Stimulated activated effector memory CD8-positive, alpha-beta T cell treated with anti-CD3 and anti-CD28 coated beads, Interleukin-12 subunit alpha, Interleukin-12 subunit beta, amount 100 ng/mL, for 72 hours (primary cell): ENCODE measurements at regions not wholly inside any gene's neighbourhood (a gene's known extent, or its start where the extent isn't known, plus 50 kb on each side); places are given as distances from the start of the nearest gene placed in this dataset.
A peak's percentile ranks its signal among the peaks of the same experiment; 100 is the strongest.

Experiments
- ATAC-seq: fragments of 150-1000 bp; cut with Tn5 transposase; 2 replicates; pipeline ENCODE4 v1.10.0; 2021
- DNase-seq, 2 donors: peaks; one replicate each; pipeline ENCODE4 v3.0.0; 2021 to 2022; ENCODE audit warnings: low spot score in 2 of 2
- H3K27ac Mint-ChIP-seq: one replicate; pipeline ENCODE4 v1.8.0; 2022; ENCODE audit warnings: mild to moderate bottlenecking, mixed read lengths
- H3K36me3 Mint-ChIP-seq: one replicate; pipeline ENCODE4 v1.8.0; 2022; ENCODE audit warnings: mild to moderate bottlenecking, mixed read lengths
- H3K4me1 Mint-ChIP-seq: one replicate; pipeline ENCODE4 v1.8.0; 2022; ENCODE audit warnings: mixed read lengths
- H3K4me3 Mint-ChIP-seq: one replicate; pipeline ENCODE4 v1.8.0; 2022; ENCODE audit warnings: mild to moderate bottlenecking, mixed read lengths
- H3K9me3 Mint-ChIP-seq: one replicate; pipeline ENCODE4 v1.8.0; 2022; ENCODE audit warnings: mixed read lengths

DNA sequence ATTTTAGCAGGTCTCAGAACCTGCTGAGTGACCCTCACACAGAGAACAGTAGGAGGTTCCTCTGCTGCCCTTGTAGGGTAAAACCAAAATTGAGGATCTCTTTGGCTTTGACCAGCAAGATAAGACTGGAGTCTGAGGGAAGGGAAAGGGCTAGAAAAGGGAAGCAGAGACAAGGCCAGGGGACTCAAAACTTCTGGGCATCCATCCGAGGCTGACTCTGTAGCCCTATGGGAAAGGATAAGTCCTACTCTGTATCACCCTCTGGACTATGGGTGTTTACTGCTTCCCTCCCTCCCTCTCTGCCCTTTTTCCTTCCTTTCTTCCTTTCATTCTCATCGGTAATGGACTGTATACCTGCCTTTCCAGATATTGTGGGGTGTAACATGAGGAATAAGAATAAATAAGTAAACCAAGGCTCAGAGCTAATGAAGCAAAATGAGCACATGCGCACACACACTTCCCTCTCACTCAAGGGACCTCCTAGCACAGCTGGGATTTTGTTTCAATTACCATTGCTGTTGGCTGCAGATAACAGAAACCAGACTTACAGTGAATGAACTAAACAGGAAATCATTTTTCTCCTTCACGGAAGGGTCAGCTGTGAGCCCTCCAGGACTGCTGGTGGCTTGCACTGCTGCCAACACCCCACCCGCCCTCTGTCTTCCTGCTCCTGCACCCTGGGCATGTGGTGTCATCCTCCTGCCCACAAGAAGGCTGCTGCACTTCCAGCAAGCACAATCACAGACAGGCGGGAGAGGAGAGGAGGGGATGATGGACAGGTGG, 404.4 kb upstream of the CCDC196 start:
- no peaks in the 10 kb centered on the region for H3K4me1 Mint-ChIP-seq
- ATAC-seq (no peak), DNase-seq (no peak)
- no peaks in the 10 kb centered on the region for H3K36me3 Mint-ChIP-seq
- no peaks in the 10 kb centered on the region for H3K9me3 Mint-ChIP-seq
- H3K27ac Mint-ChIP-seq: no peak overlapping the region
- H3K4me3 Mint-ChIP-seq: no peak overlapping the region

DNA sequence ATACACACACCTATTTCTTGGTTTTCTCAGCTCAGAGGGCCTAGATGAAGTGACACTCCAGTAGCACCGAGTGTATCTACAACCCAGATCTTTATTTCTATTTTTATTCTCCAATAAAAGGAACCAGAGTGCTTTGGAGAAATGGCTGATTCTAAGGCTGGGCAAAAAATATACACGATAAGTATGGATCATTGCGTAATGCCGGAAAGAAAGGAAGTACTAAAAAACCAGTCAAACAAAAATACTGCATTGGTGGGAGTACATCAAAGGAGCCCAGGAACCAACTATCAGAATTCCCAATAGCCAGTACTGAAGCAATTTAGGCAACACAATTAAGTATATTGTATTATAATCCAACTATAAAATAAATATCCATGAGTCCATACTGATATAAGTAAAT, 400.9 kb upstream of the CCDC196 start:
- Mint-ChIP-seq H3K4me1 (no peaks in the 10 kb centered on the region), H3K9me3 (no peaks in the 10 kb centered on the region), H3K4me3 (no peak overlapping the region), H3K36me3 (no peaks in the 10 kb centered on the region), H3K27ac (no peak overlapping the region)
- ATAC-seq (no peak), DNase-seq (no peak)

DNA sequence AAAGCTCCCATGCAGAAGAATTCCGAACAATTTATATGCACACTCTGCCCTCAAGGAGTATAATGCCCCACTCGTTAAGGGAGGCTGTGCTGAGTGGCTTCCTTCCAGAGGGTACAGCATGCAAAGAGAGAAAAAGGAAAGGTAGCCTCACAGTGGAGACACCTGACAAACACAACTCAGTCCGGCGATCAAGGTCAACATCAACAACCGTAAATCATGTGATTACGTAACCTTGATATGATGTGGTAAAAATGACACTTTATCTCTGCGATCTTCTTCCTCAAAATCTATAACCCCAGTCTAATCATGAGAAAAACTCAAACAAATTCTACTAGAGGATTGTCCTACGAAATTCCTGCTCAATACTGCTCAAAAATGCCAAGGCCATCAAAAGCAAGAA, 400.5 kb upstream of the CCDC196 start:
- H3K9me3 Mint-ChIP-seq: no peaks in the 10 kb centered on the region
- H3K4me3 Mint-ChIP-seq: no peak overlapping the region
- ATAC-seq: no peak
- DNase-seq: no peak
- no peaks in the 10 kb centered on the region for H3K36me3 Mint-ChIP-seq
- no peak overlapping the region for H3K27ac Mint-ChIP-seq
- no peaks in the 10 kb centered on the region for H3K4me1 Mint-ChIP-seq

GRCh38 chr14:66087231-66087630, 398.9 kb upstream of the CCDC196 start:
- no peaks in the 10 kb centered on the region for H3K36me3 Mint-ChIP-seq
- ATAC-seq: no peak
- no peaks in the 10 kb centered on the region for H3K4me1 Mint-ChIP-seq
- no peak overlapping the region for H3K4me3 Mint-ChIP-seq
- no peak overlapping the region for H3K27ac Mint-ChIP-seq
- DNase-seq: no peak
- H3K9me3 Mint-ChIP-seq: no peaks in the 10 kb centered on the region

DNA sequence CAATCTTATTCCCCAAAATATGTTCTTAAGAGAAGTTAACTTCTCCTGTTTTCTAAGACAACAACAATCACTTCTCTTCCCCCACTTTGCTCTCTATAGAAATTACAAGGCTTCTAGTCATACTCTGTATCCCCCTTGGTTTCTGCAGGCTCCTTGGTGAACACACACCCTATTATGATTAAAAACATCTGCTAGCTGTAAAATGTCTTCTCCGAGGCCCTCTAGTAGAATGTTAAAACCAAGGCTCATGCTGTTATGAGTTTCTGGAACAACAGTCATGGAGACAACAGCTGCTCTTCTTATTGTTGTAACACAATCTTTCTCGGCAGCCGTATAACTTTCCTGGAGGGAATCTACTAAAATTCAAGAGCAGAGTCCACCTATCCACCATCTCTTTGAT, 397.5 kb upstream of the CCDC196 start:
- Mint-ChIP-seq H3K36me3 (no peaks in the 10 kb centered on the region), H3K9me3 (no peaks in the 10 kb centered on the region), H3K4me1 (no peaks in the 10 kb centered on the region), H3K4me3 (no peak overlapping the region), H3K27ac (no peak overlapping the region)
- ATAC-seq (no peak), DNase-seq (no peak)

DNA sequence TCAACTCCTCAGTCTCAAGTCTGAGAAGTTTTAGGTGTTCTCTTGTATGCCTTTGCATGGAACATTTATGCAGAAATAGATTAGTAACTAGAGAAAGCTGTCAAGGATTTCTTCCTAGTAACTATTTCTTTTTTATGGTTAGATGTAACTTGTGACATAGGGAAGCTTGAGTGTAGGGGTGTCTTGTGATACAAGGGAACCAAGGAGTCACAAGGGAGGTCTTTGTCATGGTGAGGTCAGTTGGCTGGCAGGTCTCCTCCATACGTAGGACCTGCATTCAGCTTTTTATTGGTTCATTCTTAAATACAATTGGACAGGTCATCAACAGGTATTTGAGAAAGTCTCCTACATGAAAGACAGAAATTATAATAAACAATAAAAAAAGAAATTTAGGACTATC, 394.0 kb upstream of the CCDC196 start:
- no peaks in the 10 kb centered on the region for H3K36me3 Mint-ChIP-seq
- H3K4me3 Mint-ChIP-seq: no peak overlapping the region
- H3K4me1 Mint-ChIP-seq: no peaks in the 10 kb centered on the region
- no peak overlapping the region for H3K27ac Mint-ChIP-seq
- ATAC-seq (no peak), DNase-seq (no peak)
- H3K9me3 Mint-ChIP-seq: no peaks in the 10 kb centered on the region

GRCh38 chr14:66092748-66093147, 393.4 kb upstream of the CCDC196 start:
- ATAC-seq: peak; percentile 36
- DNase-seq: no peak
- Mint-ChIP-seq H3K36me3 (no peaks in the 10 kb centered on the region), H3K4me1 (no peaks in the 10 kb centered on the region), H3K27ac (no peak overlapping the region), H3K4me3 (no peak overlapping the region), H3K9me3 (no peaks in the 10 kb centered on the region)

GRCh38 chr14:66094001-66094727, 392.0 kb upstream of the CCDC196 start:
- no peak overlapping the region for H3K27ac Mint-ChIP-seq
- no peaks in the 10 kb centered on the region for H3K9me3 Mint-ChIP-seq
- H3K36me3 Mint-ChIP-seq: no peaks in the 10 kb centered on the region
- ATAC-seq (no peak), DNase-seq (no peak)
- H3K4me3 Mint-ChIP-seq: no peak overlapping the region
- no peaks in the 10 kb centered on the region for H3K4me1 Mint-ChIP-seq

- H3K27ac Mint-ChIP-seq: no peak overlapping the region
- no peak for DNase-seq
- no peaks in the 10 kb centered on the region for H3K9me3 Mint-ChIP-seq
- no peak overlapping the region for H3K4me3 Mint-ChIP-seq
- no peaks in the 10 kb centered on the region for H3K36me3 Mint-ChIP-seq
- no peak for ATAC-seq
- H3K4me1 Mint-ChIP-seq: no peaks in the 10 kb centered on the region
These were observed 386.7 kb upstream of the CCDC196 start for GRCh38 chr14:66099451-66099850.

GRCh38 chr14:66099931-66100330, 386.2 kb upstream of the CCDC196 start:
- Mint-ChIP-seq H3K4me3 (no peak overlapping the region), H3K27ac (no peak overlapping the region), H3K4me1 (no peaks in the 10 kb centered on the region), H3K9me3 (no peaks in the 10 kb centered on the region), H3K36me3 (no peaks in the 10 kb centered on the region)
- ATAC-seq (peak; percentile 86), DNase-seq (no peak)

DNA sequence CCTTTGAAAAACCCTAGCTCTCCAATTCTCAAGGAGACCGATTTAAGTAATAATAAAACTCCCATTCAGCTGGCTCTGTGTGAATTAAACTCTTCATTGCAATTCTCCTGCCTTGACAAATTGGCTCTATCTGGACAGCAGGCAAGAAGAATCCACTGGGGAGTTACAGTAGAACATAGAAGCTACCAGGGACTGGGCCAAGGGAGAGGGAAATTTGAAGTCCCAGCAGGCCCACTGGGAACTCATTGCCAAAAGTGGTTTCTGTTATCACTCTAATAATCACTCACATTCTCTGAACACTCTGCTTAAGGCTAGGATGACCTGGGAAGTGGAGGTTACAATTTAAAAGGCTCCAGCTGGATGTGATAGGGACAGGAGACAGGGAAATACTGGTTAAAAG, 384.5 kb upstream of the CCDC196 start:
- Mint-ChIP-seq H3K4me1 (no peaks in the 10 kb centered on the region), H3K4me3 (no peak overlapping the region), H3K27ac (no peak overlapping the region), H3K36me3 (no peaks in the 10 kb centered on the region), H3K9me3 (no peaks in the 10 kb centered on the region)
- DNase-seq (no peak), ATAC-seq (no peak)

GRCh38 chr14:66104486-66104885, 381.7 kb upstream of the CCDC196 start:
- Mint-ChIP-seq H3K9me3 (no peaks in the 10 kb centered on the region), H3K27ac (no peak overlapping the region), H3K4me1 (no peaks in the 10 kb centered on the region), H3K4me3 (no peak overlapping the region), H3K36me3 (no peaks in the 10 kb centered on the region)
- no peak for ATAC-seq
- no peak for DNase-seq

DNA sequence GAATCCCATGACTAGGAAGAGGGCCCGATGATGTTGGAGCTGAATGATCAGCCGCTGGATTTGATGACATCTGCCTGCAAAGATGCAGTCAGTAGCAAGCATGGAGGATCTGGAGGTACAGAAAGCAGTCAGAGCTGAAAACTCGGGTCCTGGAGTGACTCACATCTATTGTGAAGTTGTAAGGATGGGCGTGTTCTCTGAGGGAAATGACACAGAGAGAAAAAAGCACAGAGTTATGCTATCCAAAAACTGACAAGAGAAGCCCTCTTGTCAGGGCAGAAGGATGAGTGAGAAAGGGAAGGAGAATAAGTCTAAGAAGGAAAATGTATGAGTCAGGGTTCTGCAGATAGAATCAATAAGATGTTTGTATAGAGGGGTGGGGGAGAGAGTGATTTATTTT, 380.4 kb upstream of the CCDC196 start:
- H3K4me3 Mint-ChIP-seq: no peak overlapping the region
- ATAC-seq (peak; percentile 80), DNase-seq (no peak)
- H3K4me1 Mint-ChIP-seq: no peaks in the 10 kb centered on the region
- no peaks in the 10 kb centered on the region for H3K9me3 Mint-ChIP-seq
- no peak overlapping the region for H3K27ac Mint-ChIP-seq
- H3K36me3 Mint-ChIP-seq: no peaks in the 10 kb centered on the region

GRCh38 chr14:66109426-66109825, 376.7 kb upstream of the CCDC196 start:
- no peak overlapping the region for H3K4me3 Mint-ChIP-seq
- DNase-seq (no peak), ATAC-seq (no peak)
- no peaks in the 10 kb centered on the region for H3K36me3 Mint-ChIP-seq
- no peaks in the 10 kb centered on the region for H3K4me1 Mint-ChIP-seq
- peak overlapping the region; percentile 21 for H3K27ac Mint-ChIP-seq
- H3K9me3 Mint-ChIP-seq: no peaks in the 10 kb centered on the region

DNA sequence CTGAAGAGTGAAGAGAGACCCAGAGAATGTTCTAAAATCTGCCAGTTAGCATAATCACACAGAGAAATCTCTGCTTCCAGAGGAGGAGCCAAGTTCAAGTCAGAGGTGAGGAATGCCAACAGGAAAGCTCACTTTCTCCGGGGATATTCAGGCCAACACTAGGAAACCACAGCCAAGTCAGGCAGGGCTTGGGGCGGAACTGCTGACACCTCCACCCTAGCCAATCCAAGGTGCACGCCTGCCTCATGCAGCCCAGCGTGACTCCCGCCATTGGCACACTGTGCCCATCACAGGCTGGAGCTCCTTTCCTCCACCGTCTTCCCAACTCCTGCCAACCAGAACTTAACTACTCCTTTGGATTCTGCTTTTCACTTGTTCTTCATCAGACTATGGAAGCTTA, 374.3 kb upstream of the CCDC196 start:
- Mint-ChIP-seq H3K9me3 (no peaks in the 10 kb centered on the region), H3K27ac (no peak overlapping the region), H3K4me3 (no peak overlapping the region), H3K4me1 (no peaks in the 10 kb centered on the region), H3K36me3 (no peaks in the 10 kb centered on the region)
- ATAC-seq: no peak
- DNase-seq: no peak

DNA sequence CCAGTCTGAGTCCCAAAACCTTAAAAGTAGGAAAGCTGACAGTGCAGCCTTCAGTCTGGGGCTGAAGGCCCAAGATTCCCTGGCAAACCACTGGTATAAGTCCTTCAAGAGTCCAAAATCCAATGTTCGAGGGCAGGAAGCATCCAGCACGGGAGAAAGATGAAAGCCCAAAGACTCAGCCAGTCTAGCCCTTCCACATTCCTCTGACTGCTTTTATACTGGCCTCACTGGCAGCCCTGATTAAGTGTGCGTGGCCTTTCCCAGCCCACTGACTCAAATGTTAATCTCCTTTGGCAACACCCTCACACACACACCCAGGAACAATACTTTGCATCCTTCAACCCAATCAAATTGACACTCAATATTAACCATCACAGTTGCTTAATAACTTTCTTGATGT, 372.1 kb upstream of the CCDC196 start:
- Mint-ChIP-seq H3K9me3 (no peaks in the 10 kb centered on the region), H3K27ac (no peak overlapping the region), H3K4me3 (no peak overlapping the region), H3K4me1 (no peaks in the 10 kb centered on the region), H3K36me3 (no peaks in the 10 kb centered on the region)
- ATAC-seq (no peak), DNase-seq (no peak)
